KG1 (cell line): ENCODE measurements at regions not wholly inside any gene's neighbourhood (a gene's known extent, or its start where the extent isn't known, plus 50 kb on each side); places are given as distances from the start of the nearest gene placed in this dataset.
"Not testable (repeated sequence)": the region's sequence is repeated elsewhere in the genome, so short reads cannot be mapped to it uniquely, and the experiment has no call there.

Experiments used
- DNase-seq: peaks from one replicate; lab custom pipeline; 2025; lab: John Stamatoyannopoulos, UW

DNA sequence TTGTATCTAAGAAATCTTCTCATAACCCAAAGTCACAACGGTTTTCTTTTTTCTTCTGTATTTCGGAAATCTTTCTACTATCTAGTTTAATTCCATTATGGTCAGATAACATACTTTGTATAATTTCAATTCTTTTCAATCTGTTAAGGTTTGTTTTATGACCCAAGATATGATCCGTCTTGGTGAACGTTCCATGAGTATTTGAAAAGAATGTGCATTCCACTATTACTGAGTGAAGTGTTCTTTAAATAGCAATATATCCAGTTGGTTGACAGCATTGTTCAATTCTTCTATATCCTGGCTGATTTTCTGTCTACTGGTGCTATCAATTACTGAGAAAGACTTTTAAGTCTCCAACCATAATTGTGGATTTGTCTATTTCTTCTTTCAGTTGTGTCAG lies 414.5 kb downstream of the TNS1 start:
- DNase-seq: no peak

DNA sequence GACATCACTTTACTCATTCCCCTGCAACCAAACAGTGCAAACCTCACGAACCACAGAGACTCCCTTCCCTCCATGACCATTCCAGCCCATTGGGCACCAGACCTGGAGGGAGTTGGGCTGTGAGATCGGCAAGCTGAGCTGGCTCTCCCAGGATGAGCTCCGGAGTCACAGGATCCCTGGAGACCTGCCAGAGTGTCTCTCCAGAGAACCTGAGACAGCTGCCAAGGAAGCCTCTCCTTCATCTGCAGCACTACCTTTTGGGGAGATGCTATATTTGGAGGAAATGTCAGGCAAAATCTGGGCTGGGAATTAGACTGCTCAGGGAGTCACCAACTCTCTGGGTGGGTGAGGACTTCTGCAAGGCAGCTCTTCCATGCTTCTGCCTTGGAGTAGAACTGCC lies 417.4 kb downstream of the TNS1 start:
- DNase-seq: no peak

DNA sequence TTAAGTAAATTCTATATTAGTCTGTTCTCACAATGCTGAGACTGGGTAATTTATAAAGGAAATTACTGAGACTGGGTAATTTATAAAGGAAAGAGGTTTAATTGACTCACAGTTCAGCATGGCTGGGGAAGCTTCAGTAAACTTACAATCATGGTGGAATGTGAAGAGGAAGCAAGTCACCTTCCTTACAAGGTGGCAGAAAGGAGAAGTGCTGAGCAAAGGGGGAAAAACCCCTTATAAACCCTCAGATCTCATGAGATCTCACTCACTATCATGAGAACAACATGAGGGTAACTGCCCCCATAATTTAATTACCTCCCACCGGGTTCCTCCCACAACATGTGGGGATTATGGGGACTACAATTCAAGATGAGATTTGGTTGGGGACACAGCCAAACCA lies 422.4 kb downstream of the TNS1 start:
- not testable (repeated sequence) for DNase-seq

DNA sequence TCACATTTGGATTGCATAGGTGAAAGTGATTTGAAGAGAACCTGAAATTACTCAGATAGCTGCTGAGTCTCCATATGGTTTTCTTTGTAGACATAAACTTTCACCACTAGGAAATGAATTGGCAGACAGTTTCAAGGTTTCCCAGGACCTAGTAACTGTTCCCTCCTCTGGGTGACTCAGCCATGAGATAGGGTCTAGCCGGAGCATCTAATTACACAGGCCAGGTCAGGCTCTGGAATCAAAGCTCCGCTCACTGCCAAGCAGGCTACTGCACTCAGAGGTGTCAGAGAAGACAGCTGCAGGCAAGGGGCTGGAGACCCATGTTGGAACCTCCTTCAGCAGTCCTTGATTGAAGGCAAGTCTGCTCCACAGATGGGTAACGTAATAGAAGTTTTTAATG lies 429.2 kb downstream of the TNS1 start:
- no peak for DNase-seq

DNA sequence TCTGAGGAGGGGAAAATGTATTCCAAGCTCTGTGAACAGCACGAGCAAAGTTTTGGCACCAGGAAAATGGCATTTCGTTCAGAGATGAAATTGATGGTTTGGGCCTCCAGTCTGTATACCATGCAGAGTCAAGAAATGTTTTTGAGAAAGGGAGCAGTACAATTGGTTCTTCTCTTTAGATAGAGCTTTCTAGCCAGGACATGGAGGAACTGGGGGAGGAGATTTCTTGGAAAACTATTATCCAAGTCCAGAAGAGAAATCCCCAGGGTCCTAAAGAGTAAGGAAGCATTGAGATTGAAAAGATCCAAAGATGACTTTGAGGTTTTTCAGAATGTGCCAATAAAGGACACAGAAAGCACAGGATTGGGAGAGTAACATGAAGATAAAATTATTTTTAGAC lies 432.4 kb downstream of the TNS1 start:
- DNase-seq: no peak

DNA sequence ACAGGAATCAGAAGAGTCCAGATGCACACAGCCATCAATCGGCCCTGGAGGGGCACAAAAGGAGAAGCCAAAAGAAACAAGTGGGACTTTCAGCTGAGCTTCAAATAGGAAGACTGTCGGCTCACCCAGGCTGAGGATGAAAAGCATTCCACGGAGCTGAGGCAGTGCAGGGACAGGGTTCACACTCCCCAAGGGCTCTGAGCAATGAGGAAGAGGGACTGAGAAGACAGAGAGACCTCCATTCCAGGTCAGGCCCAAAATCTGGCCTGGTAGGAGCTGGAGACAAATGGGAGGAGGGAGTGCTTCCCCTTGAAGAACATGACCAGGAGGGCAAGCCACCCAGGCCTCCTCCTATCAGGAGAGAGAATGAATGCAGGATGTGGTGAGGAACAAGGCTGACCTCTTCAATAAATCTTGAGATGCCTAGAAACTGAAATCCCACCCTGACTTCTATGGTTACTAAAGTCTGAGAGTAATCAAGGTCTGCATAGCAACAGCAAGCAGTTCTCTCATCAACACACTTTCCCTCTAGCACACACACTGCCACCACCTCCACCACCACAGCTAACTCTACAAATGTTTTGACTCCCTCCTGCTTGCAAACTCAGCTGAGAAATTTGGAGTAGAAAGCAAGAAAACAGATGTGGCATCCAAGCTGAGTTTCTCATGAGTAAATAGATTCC lies 434.4 kb downstream of the TNS1 start:
- DNase-seq: no peak

DNA sequence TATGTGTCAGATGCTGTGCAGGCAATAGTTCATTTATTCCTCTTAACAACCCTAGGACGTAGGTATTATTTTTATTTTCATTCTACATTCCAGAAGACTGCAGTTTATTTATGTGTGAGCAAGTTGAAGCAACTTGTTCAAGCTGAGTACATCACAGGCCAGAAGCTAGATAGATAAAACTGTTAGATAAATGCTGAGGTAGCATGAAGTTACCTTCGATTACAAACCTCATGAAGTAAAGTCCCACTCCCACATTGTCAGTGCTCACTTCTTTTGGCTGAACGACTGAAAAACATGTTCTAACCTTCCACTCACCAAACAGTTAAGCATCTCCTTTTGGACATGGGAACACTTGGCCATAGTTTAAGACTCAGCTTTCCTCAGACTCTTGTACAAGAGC lies 439.2 kb downstream of the TNS1 start:
- DNase-seq: no peak

DNA sequence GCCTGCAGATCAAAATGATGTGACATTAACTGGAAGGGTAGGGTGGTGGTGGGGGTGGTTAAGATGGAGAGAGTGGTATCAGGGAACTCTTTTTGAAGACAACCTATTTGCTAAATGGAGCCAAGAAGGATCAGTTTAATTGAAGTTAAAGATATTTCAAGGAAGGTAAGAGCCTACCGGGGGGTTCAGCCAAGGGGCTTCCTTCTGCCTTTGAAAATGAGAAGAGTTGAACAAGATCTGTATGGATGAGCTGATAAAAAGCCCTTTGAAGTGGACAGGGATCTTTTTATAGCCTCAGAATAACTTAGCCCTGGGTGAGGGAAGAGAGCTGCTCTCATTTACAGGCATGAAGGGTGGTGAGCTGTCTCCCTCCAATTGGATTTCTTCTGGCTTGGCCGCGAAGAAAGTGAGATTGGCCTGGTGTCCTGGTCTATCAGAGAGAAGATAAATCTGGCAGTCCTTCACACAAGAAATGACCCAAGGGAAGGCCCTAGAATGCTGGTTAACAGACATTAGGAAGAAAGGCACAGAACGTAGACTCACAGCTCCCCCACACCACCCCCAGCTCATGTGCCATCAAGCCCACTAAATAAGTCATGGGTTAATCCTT lies 439.8 kb downstream of the TNS1 start:
- no peak for DNase-seq

DNA sequence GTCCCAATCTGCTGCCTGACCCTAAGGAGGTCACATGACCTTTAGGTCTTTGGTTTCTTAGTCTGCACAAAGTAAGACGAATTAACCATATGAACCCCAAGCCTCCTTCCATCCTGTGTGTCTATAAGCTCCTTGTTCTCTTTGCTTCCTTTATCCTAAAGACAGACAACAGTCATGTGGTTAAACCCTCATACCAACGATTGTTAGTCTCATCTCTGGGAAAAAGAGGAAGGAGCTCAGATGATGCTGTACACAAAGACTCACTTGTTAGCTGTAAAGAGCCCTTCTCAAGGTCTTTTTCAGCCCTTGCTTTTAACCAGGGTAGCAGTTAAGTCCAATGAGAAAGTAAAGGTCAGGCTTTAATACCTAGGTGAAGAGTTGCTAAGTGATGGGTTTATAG lies 443.7 kb downstream of the TNS1 start:
- DNase-seq: no peak

DNA sequence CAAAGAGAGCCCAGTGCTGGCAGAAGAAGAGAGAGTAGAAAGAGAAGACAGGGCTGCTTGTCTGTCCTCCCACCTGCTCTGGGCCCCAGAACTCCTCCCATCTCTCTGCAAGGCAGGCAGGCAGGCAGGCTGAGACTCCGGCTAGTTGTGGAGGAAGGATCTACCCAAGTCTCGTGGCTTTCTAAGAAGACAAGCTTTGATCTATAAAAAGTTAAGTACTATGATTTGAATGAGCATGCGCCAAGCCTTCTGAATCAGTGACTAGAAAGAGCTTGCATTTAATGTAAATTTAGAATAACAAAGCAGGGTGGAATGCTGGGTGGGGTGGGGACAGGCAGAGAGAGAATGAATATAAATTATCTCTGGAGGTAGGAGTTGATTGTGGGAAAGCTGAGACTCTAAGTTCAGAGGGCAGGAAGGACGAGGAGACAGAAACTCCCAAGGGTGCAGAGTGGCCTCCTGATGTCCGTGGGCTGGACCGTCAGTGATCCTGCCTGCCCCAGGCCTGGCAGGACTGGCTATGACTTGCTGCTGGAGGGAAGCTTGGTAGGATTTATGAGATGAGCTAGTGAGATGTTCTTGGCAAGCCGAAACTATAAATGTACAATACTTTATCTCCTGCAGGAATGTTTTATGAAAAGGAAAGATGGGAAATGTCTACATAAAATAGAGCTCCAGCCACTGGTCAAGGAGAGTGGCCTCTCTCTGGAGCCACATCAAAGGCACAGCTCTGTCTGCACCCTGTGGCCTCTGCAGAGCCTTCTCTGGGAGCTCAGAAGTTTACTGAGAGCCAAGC lies 447.5 kb downstream of the TNS1 start:
- DNase-seq: no peak

DNA sequence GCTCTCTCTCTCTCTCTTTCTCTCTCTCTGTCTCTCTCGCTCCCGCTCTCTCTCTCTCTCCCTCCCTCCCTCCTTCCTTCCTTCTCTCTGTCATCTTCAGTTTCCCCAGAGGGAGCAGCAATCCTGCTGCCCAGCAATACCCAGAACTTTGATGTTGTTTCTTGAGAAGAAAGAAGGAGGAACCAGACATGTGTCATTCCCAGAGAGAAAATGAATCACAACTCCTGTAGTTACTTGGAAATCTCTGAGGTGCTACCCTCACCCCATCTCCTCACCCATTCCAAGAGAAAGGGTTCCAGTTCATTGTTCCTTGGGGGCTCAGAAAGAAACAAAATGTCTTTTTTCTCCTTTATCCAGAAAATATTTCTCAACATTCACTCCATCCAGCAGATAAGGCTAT lies 449.1 kb downstream of the TNS1 start:
- no peak for DNase-seq

DNA sequence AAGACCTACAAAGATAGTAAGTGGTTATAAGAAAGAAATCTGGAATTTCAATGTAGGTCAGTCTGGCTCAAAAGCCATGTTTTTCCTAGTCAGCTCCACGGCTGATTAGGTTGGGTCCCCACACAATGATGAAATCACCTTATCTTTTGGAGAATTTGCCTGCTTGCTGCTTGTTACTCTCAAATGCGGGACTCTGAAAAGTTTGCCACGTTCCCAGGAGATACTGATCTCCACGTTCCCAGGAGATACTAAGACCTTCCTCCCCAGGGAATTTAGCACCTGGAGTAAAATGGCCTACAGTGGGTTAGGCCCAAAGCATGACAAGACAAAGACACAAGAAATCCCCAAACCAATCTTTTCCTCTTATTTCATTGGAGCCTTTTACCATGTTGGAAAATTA lies 449.6 kb downstream of the TNS1 start:
- no peak for DNase-seq

DNA sequence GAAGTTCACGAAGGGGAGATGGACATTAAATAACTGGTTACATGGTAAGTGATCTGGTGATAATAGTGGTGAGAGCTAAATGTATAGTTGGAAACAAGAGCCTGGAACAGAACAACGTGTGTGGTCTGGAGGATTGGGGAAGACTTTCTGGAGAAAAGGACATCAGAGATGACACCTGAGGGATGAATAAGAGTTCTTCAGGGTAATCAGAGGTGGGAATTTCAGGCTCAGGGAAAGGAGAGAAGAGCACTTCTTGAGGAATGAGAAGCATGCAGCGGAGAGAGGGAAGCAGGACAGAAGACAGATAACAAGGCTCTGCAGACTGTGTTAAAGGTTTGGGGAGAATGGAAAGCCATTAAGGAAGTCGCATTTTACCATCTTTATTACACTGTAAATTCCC lies 450.7 kb downstream of the TNS1 start:
- no peak for DNase-seq

DNA sequence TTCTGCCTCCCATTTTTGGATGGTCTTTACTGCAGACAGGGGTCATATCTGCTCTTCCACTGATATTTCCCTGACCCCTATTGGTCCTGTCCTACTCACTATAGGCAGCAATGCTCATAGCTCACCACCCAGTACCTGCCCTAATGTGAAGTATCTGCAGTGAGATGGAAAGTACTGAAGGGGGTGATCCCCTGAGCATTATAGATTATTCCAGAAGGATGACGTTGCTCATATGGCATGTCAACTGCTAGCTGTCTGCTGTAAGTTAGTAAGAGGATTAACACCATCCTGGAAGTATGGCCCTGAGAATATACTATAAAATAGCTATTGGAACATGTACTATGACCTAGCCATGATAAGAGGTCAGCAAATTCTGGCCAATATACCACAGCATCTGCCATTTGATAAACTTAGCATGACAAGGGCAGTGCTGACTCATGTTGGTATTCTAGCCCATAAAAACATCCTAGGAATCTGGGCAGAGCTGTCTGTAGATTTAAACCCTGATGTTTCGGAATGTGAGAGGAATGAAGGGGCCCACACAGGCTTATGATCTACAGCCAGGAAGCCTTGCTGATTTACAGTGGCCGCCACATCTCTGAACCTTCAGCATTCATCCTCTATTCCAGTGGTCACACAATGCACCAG lies 451.4 kb downstream of the TNS1 start:
- DNase-seq: no peak

DNA sequence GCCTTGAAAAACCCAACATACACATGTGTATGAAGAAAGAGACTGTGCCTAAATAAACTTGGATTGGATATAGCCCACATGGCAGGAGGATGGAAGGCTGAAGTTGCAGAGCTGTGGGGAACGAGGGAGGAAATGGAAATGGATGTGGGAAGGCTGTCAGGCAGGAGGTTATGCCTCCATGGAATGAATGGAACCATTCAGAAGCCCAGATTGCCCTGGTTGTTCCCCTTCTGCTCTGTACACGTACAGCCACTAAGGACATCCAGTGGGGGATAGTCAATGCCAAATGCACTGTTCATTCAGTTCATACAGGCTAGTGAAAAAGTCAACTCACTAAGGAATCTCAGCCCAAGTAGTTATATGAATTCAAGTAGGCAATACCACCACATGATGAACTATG lies 463.7 kb downstream of the TNS1 start:
- no peak for DNase-seq

DNA sequence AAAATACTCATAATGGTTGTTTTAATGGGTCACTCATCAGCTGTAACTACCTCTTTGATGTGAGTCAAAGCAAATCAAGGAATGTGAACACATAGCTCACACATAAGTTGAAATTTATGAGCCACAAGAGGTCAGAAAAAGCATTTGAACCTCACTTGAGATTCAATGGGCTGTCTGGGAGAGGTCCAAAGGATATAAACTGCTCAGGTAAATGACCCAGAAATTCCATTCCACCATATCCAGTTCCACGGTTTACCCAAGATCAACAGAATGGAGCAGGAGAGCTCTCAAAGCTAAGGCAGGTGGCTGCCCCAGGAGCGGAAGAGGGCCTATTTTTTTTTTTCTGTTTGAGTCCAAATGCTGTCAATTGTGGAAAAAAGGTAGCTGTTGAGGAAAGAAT lies 464.1 kb downstream of the TNS1 start:
- DNase-seq: no peak

DNA sequence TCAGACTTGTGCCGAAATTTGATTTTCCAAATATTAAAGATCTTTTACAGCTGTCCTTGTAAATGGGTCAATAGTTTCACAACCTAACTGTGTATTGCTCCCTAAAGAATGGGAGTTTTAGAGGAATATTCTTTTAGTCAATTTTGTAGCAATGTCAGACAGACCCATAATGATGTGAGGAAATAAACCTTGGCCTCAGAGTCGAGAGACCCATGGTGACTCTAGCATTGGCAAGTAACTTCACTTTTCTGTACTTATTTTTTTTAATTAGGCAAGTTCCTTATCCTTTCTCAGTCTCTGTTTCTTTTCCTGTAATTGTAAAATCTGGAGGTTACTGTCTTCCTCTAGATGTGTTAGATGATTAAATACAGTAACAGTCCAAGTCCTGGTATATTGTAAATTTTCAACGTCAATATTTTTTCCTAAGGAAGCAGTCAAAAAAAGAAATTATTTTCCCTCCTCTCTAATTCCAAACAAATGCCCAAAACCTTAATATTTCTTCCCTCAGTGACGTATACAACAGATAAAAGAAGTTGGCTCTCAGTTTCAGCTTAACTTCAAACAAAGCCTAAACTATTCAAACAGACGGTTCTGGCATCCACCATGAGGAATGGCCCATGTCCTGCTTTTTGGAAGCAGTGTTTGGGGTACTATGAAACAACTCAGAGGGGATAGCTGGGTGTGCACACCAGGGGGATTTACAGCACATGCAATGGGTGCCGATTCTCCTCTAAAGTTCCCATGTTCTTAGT lies 466.7 kb downstream of the TNS1 start:
- no peak for DNase-seq

DNA sequence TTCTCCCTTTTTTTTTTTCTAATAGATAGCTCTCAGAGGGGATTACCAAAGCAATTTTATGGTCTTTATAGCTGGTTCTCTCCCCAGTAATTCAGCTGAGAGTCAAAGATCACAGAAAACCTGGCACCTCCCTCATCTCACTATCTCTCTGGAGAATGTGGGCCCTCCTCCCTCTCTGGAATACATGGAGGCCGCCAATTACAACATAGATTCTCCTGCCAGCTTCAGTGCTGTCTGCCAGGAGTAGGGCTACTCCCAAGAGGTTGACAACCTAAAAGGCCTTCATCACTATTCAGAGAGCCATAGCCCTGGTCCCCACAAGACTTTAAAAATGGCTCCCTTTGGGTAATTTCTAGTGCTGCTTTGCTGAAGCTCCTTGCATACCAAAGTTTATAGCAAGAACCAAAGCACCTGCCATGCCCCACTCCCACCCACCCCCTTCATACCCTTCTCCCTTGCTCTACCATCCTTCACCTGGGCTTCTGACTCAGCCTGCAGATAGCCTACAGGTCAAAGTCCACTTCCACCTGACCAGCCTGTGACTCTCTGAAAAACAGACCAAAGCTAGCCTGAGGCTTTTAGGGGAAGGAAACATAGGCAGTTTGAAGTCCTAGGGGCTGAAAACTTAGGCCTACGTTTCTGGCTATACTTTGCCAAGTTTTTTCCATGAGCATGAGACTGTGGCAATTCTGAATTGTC lies 472.3 kb downstream of the TNS1 start:
- DNase-seq: no peak

DNA sequence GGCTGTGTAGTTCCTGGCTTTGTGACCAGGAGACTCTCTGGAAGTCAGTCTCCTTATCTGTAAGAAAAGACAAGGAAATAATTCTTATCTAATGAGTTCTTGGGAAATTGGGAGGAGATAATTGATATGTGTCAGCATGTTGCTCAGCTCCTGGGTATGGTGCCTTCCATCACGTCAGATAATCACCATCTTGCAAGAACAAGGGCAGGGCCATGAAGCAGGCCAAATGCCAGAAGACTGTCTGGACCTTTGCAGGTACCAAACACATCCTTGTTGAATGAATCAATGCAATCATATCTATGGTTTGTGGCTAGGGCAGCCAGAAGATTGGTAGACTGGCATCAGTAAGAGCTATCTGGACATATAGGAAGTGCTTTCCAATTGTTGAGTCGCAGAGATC lies 473.5 kb downstream of the TNS1 start:
- DNase-seq: no peak

DNA sequence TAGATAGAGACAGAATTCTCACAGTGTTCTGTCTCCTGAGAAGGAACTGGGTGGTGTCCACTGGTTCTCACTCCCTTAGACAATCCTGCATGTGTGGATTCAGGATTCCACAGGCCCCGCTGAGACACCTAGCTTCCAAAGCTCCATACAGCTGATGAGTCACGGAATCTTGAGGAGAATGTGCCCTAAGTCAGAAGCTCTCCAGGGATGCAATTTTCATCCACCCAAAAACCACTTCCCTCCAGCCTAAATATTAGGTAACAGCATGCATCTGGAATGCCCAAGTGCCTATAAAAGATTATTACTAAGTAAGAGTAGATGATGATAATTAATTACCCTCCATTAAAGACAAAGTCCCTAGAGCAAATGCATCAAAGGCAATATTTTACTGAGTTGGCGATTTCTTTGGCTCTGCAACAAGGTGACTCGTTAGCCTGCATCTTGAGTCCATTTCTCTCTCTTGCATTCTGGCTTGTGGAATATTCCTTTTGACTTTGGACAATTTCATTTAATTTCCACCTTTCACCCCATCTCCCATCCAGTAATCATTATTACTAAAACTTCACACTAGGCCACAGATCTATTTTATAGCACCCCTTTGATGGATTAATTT lies 475.1 kb downstream of the TNS1 start:
- DNase-seq: no peak

DNA sequence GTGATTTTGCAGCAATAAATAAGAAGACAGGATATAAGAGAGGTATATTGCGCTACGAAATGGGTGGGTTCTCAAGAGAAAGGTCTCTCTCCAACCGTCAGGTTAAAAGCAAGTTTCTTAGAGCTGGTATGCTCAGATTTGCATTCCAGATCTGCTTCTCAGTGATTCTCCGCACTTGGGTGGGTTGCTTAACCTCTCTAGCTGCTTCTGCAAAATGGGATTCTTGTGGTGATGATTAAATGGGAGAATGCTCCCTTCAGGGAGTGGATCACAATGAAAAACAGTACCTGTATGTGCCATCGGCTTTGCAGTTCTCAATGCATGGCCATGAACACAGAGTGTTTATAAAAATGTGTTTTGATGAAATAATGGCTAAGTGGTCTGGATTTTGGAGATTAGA lies 477.7 kb downstream of the TNS1 start:
- no peak for DNase-seq
